ENCODE measurements at regions not wholly inside any gene's neighbourhood (a gene's known extent, or its start where the extent isn't known, plus 50 kb on each side); places are given as distances from the start of the nearest gene placed in this dataset.

GRCh38 chrX:142002471-142002870 is 98.8 kb downstream of the MAGEC1 start:
- no peaks in the 10 kb centered on the region for H3K36me3 Mint-ChIP-seq (ENCODE audit: unreplicated experiment)
- TF ChIP-seq, protein P1, sequence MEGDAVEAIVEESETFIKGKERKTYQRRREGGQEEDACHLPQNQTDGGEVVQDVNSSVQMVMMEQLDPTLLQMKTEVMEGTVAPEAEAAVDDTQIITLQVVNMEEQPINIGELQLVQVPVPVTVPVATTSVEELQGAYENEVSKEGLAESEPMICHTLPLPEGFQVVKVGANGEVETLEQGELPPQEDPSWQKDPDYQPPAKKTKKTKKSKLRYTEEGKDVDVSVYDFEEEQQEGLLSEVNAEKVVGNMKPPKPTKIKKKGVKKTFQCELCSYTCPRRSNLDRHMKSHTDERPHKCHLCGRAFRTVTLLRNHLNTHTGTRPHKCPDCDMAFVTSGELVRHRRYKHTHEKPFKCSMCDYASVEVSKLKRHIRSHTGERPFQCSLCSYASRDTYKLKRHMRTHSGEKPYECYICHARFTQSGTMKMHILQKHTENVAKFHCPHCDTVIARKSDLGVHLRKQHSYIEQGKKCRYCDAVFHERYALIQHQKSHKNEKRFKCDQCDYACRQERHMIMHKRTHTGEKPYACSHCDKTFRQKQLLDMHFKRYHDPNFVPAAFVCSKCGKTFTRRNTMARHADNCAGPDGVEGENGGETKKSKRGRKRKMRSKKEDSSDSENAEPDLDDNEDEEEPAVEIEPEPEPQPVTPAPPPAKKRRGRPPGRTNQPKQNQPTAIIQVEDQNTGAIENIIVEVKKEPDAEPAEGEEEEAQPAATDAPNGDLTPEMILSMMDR (IDR thresholded peaks at IDR 0.05) = no peak
- H3K27ac Mint-ChIP-seq (ENCODE audit: unreplicated experiment) = no peak overlapping the region
- DNase-seq (ENCODE audit: extremely low spot score, unreplicated experiment) = no peak
- no peaks in the 10 kb centered on the region for H3K27me3 Mint-ChIP-seq (ENCODE audit: unreplicated experiment)
- no peaks in the 10 kb centered on the region for H3K4me1 Mint-ChIP-seq (ENCODE audit: unreplicated experiment)
- H3K9me3 Mint-ChIP-seq (ENCODE audit: unreplicated experiment) = peaks cover 24% of the 10 kb centered on the region
- no peak overlapping the region for H3K4me3 Mint-ChIP-seq (ENCODE audit: unreplicated experiment)

- H3K27ac Mint-ChIP-seq (ENCODE audit: unreplicated experiment) = no peak overlapping the region
Measured at GRCh38 chrX:142001934-142002333, 98.2 kb downstream of the MAGEC1 start.

GRCh38 chrX:141989815-141990214 is 86.1 kb downstream of the MAGEC1 start:
- Mint-ChIP-seq H3K27me3 (ENCODE audit: unreplicated experiment) (no peaks in the 10 kb centered on the region), H3K9me3 (ENCODE audit: unreplicated experiment) (peaks cover 40% of the 10 kb centered on the region), H3K27ac (ENCODE audit: unreplicated experiment) (no peak overlapping the region), H3K4me1 (ENCODE audit: unreplicated experiment) (no peaks in the 10 kb centered on the region), H3K36me3 (ENCODE audit: unreplicated experiment) (no peaks in the 10 kb centered on the region), H3K4me3 (ENCODE audit: unreplicated experiment) (no peak overlapping the region)
- TF ChIP-seq, protein P1 (IDR thresholded peaks at IDR 0.05) = no peak
- no peak for DNase-seq (ENCODE audit: extremely low spot score, unreplicated experiment)

More at GRCh38 chrX:142001934-142002333, 98.2 kb downstream of the MAGEC1 start:
- TF ChIP-seq, protein P1 (IDR thresholded peaks at IDR 0.05) = no peak
- Mint-ChIP-seq H3K36me3 (ENCODE audit: unreplicated experiment) (no peaks in the 10 kb centered on the region), H3K4me1 (ENCODE audit: unreplicated experiment) (no peaks in the 10 kb centered on the region), H3K9me3 (ENCODE audit: unreplicated experiment) (peaks cover 24% of the 10 kb centered on the region), H3K27me3 (ENCODE audit: unreplicated experiment) (no peaks in the 10 kb centered on the region), H3K4me3 (ENCODE audit: unreplicated experiment) (no peak overlapping the region)
- DNase-seq (ENCODE audit: extremely low spot score, unreplicated experiment) = no peak

DNA sequence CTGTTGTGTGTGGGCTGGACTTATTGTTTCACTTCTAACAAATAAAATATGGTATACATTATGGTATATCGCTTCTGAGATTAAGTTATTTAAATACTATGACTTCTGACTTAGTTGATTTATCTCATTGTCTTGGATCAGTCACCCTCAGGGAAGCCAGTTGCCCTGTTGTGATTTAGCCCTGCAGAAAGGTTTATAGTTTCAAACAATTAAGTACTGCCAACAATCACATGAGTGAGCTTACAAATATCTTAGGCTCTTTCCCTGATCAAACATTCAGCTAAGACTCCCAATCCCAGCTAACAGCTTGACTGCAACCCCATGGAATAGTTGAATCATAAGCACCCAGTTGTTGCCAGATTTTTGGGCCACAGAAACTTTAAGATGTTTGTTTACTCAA is 85.4 kb downstream of the MAGEC1 start:
- H3K27ac Mint-ChIP-seq (ENCODE audit: unreplicated experiment) = no peak overlapping the region
- TF ChIP-seq, protein P1 (IDR thresholded peaks at IDR 0.05) = no peak

DNA sequence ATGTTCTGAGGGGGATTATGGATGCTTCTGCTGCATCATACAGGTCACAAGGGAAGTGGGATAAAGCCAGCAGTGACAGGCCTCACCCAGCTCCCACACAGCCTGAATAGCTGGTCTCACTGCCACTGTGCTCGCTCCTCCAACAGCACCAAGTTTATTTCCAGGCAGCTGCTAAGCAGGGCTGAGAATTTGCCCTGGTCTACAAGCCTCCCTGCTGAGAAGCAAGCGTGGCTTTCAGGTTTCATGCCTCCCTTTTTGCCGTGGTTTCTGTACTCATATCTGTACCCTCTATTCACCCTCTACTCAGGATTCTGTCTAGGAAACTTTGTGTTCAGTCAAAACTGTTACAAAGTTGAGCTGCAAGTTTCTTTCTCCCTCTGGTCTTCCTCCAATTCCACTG is 78.6 kb downstream of the MAGEC1 start:
- no peaks in the 10 kb centered on the region for H3K4me1 Mint-ChIP-seq (ENCODE audit: unreplicated experiment)
- no peak for DNase-seq (ENCODE audit: extremely low spot score, unreplicated experiment)
- no peak overlapping the region for H3K27ac Mint-ChIP-seq (ENCODE audit: unreplicated experiment)
- H3K27me3 Mint-ChIP-seq (ENCODE audit: unreplicated experiment) = no peaks in the 10 kb centered on the region
- TF ChIP-seq, protein P1 (IDR thresholded peaks at IDR 0.05) = no peak
- H3K9me3 Mint-ChIP-seq (ENCODE audit: unreplicated experiment) = peaks cover 49% of the 10 kb centered on the region
- H3K4me3 Mint-ChIP-seq (ENCODE audit: unreplicated experiment) = no peak overlapping the region
- no peaks in the 10 kb centered on the region for H3K36me3 Mint-ChIP-seq (ENCODE audit: unreplicated experiment)

More for the DNA sequence above, 85.4 kb downstream of the MAGEC1 start:
- Mint-ChIP-seq H3K36me3 (ENCODE audit: unreplicated experiment) (no peaks in the 10 kb centered on the region), H3K27me3 (ENCODE audit: unreplicated experiment) (no peaks in the 10 kb centered on the region), H3K9me3 (ENCODE audit: unreplicated experiment) (peaks cover 40% of the 10 kb centered on the region), H3K4me1 (ENCODE audit: unreplicated experiment) (no peaks in the 10 kb centered on the region), H3K4me3 (ENCODE audit: unreplicated experiment) (no peak overlapping the region)
- no peak for DNase-seq (ENCODE audit: extremely low spot score, unreplicated experiment)

All from osteocyte (in vitro differentiated cells).